KG1 (cell line): ENCODE measurements at regions not wholly inside any gene's neighbourhood (a gene's known extent, or its start where the extent isn't known, plus 50 kb on each side); places are given as distances from the start of the nearest gene placed in this dataset.
"Not testable (repeated sequence)": the region's sequence is repeated elsewhere in the genome, so short reads cannot be mapped to it uniquely, and the experiment has no call there.

Experiments
- DNase-seq: peaks from one replicate; lab custom pipeline; 2025; lab: John Stamatoyannopoulos, UW

GRCh38 chr11:122604621-122605020 is 50.9 kb upstream of the UBASH3B start:
- no peak for DNase-seq

- no peak for DNase-seq
Measured at GRCh38 chr11:122601141-122602125, 54.1 kb upstream of the UBASH3B start.

GRCh38 chr11:122600290-122600689 is 55.2 kb upstream of the UBASH3B start:
- no peak for DNase-seq

GRCh38 chr11:122599434-122599833 is 56.1 kb upstream of the UBASH3B start:
- DNase-seq: no peak

- no peak for DNase-seq
Measured at GRCh38 chr11:122598971-122599370, 56.6 kb upstream of the UBASH3B start.

- no peak for DNase-seq
Measured at GRCh38 chr11:122597511-122597910, 58.0 kb upstream of the UBASH3B start.

- DNase-seq: no peak
Measured at GRCh38 chr11:122594986-122595645, 60.4 kb upstream of the UBASH3B start.

GRCh38 chr11:122593473-122594420 is 61.8 kb upstream of the UBASH3B start:
- no peak for DNase-seq

GRCh38 chr11:122592641-122593040 is 62.9 kb upstream of the UBASH3B start:
- DNase-seq: no peak

GRCh38 chr11:122584670-122585069 is 70.9 kb upstream of the UBASH3B start:
- DNase-seq: no peak

- not testable (repeated sequence) for DNase-seq
Measured at GRCh38 chr11:122580071-122580470, 75.5 kb upstream of the UBASH3B start.

- no peak for DNase-seq
Measured at GRCh38 chr11:122578171-122578825, 77.2 kb upstream of the UBASH3B start.

GRCh38 chr11:122572592-122572991 is 82.9 kb upstream of the UBASH3B start:
- no peak for DNase-seq

GRCh38 chr11:122563761-122564160 is 91.8 kb upstream of the UBASH3B start:
- DNase-seq: no peak

- DNase-seq: no peak
Measured at GRCh38 chr11:122559734-122560382, 95.7 kb upstream of the UBASH3B start.

- not testable (repeated sequence) for DNase-seq
Measured at GRCh38 chr11:122559218-122559617, 96.3 kb upstream of the UBASH3B start.

- DNase-seq: not testable (repeated sequence)
Measured at GRCh38 chr11:122557163-122557562, 98.4 kb upstream of the UBASH3B start.

- DNase-seq: no peak
Measured at GRCh38 chr11:122556605-122557004, 98.9 kb upstream of the UBASH3B start.

- DNase-seq: no peak
Measured at GRCh38 chr11:122538060-122538459, 117.5 kb upstream of the UBASH3B start.

GRCh38 chr11:122524898-122525297 is 130.6 kb upstream of the UBASH3B start:
- no peak for DNase-seq
